HTR-8/SVneo (cell line): ENCODE measurements at regions not wholly inside any gene's neighbourhood (a gene's known extent, or its start where the extent isn't known, plus 50 kb on each side); places are given as distances from the start of the nearest gene placed in this dataset.
"Not testable (repeated sequence)": the region's sequence is repeated elsewhere in the genome, so short reads cannot be mapped to it uniquely, and the experiment has no call there.

Source experiments
- DNase-seq: peaks from one replicate; pipeline ENCODE4 v3.0.0; 2011; ENCODE audit warnings: low spot score, mixed read lengths; ENCODE audit not compliant: insufficient read length
- FAIRE-seq: peaks from 2 replicates; lab custom pipeline; 2011; peaks lifted over from hg19 to GRCh38; lab: Jason Lieb, UNC

DNA sequence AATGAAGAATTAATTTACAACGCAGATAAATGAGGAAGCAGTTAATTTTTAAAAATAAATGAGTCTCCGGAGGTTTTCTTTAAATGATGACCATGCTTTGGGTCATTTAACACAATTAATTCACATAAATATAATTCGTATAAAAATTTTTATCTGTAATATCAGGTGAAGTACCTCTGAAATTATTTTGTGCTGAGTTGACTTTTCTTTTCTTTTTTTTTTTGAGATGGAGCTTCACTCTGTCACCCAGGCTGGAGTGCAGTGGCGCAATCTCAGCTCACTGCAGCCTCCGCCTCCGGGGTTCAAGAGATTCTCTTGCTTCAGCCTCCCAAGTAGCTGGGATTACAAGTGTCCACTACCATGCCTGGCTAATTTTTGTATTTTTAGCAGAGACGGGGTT lies 512.2 kb upstream of the TBL1XR1 start:
- not testable (repeated sequence) for FAIRE-seq, DNase-seq

DNA sequence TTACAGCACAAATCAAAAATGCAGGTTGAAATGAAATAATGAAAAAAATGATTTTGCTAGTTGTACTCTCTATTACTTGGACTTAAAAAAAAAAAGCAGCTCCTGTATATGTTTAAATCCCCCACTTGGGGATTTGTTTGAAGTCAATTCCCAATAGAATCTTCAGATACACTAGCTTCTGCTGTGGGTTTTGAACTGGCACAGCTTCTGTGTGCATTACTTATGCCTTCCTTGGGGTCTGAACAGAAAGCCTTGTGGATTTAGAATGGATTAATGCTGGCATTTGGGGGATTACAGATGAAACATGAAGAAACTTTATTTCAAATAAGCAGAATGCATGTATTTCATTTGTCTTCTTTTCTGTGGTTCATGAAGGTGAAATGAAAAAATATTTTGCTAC lies 513.2 kb upstream of the TBL1XR1 start:
- FAIRE-seq (no peak), DNase-seq (no peak)

GRCh38 chr3:177711637-177712036 lies 514.4 kb upstream of the TBL1XR1 start:
- FAIRE-seq, result no peak
- DNase-seq, result no peak

DNA sequence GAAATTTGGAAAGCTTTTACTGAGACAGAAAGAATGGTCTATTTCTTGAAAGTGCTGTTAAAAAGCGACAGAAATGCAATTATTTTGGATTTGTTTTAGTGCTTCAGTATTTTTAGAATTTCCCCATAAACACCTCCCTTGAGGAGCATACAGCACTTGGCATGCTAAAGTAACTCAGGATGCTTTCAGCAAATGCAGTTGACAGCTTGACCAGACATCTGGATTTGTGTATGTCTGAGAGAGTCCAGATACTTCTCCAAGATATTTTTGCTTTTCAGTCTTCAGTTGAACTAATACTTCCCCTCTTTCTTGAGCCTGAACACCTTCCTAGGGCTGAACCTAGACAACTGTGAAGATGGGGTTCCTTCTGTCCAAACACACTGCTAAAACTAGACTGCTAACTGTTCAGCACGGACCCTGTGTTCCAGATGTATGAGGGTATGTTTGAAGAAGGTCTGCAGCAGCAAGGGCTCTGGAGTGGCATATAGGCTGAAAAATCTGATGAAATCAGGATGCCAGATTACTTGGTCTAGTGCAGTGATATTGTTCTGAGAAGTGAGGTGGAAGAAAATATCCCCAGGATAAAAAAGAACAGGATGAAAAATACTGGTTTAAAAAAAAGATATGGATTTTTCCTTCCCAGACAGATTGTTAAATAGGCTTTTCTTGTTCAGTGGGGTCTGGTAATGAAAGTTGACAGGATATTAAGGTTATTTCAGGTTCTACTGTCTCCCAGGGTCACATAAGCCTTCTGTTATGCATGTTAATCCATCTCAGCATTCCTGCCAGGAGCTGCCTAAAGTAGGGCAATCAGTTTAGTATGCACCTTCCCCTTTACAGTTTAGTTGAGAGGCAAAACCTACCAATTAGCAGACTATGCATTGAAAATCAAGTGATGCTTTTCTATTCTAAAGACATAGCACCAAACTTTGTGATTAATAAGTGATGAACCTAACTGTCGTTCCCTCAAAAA lies 516.9 kb upstream of the TBL1XR1 start:
- FAIRE-seq (no peak), DNase-seq (no peak)

DNA sequence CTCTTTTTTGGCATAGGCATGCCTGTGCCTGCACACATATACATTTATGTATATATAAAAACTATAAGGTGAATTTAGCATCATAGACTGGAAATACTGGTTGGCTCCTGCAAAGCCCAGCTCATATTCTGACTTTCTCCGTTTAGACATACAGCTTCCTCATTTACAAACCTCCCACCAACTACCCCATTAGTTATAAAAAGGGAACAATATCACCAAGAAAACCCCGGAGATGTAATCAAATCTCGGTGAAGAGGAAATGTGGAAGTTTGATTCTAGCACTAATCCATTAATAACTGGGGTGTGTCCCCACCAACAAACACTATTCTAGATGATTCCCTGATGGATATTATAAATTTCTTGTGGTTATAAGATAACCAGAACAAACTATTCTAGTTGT lies 517.7 kb upstream of the TBL1XR1 start:
- no peak for FAIRE-seq
- DNase-seq, result no peak

GRCh38 chr3:177715980-177716379 lies 518.7 kb upstream of the TBL1XR1 start:
- DNase-seq, result no peak
- no peak for FAIRE-seq

DNA sequence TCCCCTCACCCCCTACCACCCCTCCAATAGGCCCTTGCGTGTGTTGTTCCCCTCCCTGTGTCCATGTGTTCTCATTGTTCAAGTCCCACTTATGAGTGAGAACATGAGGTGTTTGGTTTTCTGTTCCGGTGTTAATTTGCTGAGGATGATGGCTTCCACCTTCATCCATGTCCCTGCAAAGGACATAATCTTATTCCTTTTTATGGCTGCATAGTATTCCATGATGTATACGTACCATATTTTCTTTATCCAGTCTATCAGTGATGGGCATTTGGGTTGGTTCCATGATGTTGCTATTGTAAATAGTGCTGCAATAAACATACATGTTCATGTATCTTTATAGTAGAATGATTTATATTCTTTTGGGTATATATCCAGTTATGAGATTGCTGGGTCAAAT lies 523.6 kb upstream of the TBL1XR1 start:
- not testable (repeated sequence) for DNase-seq, FAIRE-seq

DNA sequence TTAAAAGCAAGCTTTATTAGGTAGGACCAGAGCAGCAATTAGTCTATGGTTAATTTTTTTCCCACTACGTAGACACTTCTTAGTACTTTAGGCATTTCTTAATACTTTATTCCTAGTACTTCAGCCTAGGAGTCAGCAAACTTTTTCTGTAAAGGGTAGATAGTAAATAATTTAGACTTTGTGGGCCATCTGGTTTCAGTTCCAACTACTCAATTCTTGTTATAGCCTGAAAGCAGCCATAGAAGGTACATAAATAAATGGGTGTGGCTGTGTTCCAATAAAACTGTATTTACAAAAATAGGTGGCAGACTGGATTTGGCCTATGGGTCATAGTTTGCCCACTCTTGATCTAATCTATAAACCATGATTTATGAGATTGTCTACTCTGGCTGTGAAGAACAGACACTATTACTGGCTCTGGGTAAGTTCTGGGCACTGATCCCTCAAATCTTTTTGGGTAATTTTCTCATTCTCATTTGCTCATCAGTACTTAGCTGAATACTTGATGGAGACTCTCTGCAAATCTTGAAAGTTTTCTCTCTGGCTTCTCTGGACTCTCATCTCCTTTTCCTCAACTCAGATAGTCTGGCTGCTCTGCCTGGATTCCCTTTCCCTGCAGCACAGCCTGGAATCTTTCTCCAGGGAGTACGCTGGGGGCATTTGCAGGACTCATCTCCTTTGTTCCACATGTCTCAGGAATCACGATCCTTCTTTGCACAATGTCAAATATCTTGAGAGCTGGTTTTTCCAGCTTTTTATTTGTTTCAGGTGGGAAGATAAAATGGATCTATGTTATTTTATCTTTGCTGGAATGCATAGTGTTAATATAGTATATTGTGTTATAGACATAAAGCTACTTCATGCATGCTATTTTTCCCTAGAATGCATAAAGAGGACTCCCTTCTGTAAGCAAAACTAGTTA lies 524.8 kb upstream of the TBL1XR1 start:
- DNase-seq (no peak), FAIRE-seq (no peak)

DNA sequence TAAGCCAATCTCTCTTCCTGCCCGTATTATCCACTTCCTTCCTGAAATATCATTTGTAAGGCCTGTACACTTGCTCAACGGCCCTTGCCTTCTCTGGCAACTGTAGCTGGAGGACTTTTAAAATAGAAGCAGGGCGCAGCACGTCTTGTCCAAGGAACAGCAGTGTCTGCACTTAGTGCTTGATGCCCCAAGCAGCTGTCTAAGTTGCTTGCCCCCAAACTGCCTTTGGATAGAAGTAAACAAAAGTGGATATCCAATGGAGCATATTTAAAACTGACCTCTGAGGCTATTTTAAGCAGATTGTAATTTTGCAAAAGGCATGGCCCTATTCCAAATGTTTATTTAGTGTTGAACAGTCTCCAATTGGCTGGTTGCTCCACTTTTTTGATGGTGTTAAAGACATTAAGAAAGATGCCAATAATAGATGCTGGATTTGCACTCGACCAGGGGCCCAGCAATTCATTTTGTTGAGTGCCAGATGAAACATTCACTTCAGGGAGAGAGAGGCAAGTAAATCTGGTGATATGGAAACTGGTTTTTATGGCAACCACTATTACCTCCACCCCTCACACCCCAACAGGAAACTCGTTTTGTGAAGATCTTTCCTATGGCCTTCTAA lies 526.8 kb upstream of the TBL1XR1 start:
- FAIRE-seq, result no peak
- no peak for DNase-seq

DNA sequence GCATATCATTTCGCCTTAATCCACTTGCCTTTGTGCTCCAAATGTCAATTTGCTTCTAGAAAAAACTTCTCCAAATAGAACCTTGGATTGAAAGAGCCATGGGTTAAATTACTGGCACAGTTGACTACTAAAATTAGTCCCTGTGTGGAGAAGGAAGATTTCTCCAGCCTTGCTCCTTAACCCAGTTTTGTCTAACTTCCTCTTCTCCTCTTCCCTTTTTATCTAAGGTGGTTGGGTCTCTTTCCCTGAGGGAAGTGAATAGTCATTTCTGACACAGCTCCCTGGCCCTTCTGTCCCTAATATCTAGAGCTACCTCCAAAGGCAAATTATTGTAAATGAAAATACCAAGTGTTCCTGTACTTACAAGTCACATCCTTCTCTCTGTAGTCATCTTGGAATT lies 527.9 kb upstream of the TBL1XR1 start:
- FAIRE-seq, result no peak
- DNase-seq, result no peak

DNA sequence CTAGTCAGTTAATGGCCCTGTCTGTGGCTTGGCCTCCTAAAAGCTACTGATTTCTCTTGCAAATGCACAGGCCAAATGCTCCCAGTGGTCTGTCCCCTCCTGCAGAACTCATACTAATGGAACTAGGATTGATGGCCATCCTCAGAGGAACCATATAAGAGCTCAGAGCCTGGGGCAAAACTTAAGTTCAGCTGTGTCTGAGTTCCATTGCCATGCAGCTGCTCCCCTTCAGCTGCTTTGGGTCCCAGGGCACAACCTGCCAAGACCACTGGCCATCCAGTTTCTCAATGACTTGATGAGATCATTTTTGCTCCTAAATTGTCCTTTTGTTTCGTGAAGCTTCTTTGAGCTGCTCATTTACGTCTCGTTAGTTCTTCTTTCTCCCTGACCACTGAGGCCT lies 529.5 kb upstream of the TBL1XR1 start:
- FAIRE-seq (no peak), DNase-seq (no peak)

GRCh38 chr3:177729956-177730681 lies 532.8 kb upstream of the TBL1XR1 start:
- no peak for DNase-seq
- no peak for FAIRE-seq

- FAIRE-seq (no peak), DNase-seq (no peak)
Measured at GRCh38 chr3:177730814-177731213, 533.5 kb upstream of the TBL1XR1 start.

DNA sequence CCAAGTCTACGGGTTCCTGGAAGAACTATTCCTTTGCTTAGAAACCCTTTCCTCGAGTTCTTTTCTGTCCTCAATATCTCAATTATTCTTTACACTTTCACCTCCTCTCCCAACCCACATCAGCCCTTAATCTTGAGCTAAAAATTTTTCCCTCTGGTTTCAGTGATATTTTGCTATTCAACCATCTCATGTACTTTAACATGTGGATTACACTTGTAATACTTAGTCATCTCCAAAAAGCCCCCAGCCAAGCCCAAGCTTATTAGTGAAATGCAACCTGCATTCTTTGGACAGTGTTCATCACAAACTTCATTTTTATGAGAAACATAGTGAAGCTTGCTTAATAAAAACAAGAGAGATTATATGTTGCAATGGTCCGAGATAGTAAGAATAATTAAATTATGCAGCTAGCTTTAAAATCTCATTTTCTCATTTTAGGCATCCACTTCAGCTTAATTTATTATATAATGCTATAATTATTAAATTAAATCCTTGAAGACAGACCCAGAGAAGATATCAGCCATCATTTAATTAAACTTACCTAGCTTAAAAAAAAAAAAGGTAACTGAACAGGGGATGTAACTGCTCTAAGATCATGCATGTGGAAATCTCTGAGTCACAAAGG lies 534.5 kb upstream of the TBL1XR1 start:
- no peak for FAIRE-seq
- DNase-seq, result no peak

DNA sequence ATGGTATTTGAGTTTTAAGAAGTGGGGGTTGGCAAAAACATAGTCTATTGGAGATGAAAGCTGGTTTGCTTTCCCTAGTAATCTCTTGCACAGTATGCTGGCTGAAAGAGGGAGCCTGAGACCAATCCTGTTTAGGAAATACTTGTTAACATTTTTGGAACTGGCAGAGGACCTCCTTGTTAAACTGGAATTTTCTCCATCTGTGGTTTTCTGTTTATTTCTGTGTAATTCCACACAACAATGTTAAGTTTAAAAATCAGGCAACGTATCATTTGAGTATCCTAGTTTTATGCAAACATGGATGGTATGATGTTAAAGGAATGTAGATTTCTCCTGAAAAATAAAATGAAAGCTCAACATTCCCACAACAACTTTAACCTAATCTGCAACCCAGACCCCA lies 536.0 kb upstream of the TBL1XR1 start:
- DNase-seq (no peak), FAIRE-seq (no peak)

GRCh38 chr3:177733936-177734335 lies 536.7 kb upstream of the TBL1XR1 start:
- no peak for FAIRE-seq
- no peak for DNase-seq

GRCh38 chr3:177735431-177735830 lies 538.1 kb upstream of the TBL1XR1 start:
- DNase-seq (no peak), FAIRE-seq (no peak)

GRCh38 chr3:177739461-177739860 lies 542.2 kb upstream of the TBL1XR1 start:
- FAIRE-seq (no peak), DNase-seq (no peak)

- DNase-seq, result no peak
- no peak for FAIRE-seq
Measured at GRCh38 chr3:177740254-177740653, 543.0 kb upstream of the TBL1XR1 start.
